HG02588 (cell line): ENCODE measurements at regions not wholly inside any gene's neighbourhood (a gene's known extent, or its start where the extent isn't known, plus 50 kb on each side); places are given as distances from the start of the nearest gene placed in this dataset.
"Not testable (repeated sequence)": the region's sequence is repeated elsewhere in the genome, so short reads cannot be mapped to it uniquely, and the experiment has no call there.

Experiments
- ATAC-seq: cut with Tn5 transposase; IDR thresholded peaks from one replicate; pipeline ENCODE4 v1.9.1; 2021; ENCODE audit warnings: mild to moderate bottlenecking, moderate library complexity; ENCODE audit not compliant: unreplicated experiment

GRCh38 chr1:73511038-73511437 lies 686.9 kb downstream of the LRRIQ3 start:
- no peak for ATAC-seq

DNA sequence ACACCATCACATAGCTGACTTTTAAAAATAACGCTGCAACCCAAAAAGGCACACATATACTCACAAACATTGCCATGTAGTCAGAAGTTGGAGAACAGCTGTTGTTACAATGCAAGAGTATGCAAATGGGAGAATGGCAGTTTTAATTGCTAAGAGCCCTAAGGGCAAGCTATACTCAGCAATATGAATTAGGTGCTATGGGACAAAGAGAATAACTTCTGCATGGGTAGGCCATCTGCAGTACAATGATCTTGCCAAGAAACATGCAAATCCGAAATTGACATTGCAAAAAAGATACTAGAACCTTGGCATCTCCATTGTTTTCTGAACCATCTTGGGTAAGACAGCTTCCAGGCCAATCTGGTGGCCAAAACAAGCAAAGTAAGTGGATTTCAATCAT lies 697.8 kb downstream of the LRRIQ3 start:
- no peak for ATAC-seq

GRCh38 chr1:73499671-73500070 lies 698.3 kb downstream of the LRRIQ3 start:
- ATAC-seq, result no peak

DNA sequence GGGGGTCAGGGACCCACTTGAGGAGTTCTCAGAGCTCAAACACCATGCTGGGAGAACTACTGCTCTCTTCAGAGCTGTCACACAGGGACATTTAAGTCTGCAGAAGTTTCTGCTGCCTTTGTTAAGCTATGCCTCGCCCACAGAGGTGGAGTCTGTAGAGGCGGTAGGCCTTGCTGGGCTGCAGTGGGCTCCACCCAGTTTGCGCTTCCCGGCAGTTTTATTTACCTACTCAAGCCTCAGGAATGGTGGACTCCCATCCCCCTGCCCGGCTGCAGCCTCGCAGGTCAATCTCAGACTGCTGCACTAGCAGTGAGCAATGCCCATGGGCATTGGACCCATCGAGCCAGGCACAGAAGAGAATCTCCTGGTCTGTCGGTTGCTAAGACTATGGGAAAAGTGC lies 706.4 kb downstream of the LRRIQ3 start:
- no peak for ATAC-seq

DNA sequence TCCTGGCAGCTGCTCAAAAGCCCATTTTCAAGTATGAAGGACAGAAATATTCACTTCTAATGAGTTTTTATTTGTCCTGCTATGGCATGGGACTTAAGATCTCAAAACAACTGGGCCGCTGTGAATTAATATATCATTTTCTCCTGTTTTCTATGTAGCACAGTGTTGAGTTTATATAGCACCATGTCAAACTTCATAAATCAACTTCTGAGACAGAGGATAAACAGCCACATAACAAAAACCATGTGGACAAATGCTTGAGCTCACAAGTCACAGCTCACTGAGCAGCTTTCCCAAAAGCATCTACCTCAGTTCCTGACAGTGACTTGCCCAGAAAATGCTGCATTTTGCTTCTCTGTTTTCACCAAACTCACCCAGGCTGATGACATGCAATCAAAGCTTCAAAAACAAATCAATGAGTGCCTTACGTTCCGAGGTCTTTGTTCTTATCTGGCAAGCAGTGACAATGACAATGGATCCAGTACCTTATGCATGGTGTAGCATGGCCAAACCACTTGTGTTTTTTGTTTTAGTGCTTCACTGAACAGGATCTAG lies 722.6 kb downstream of the LRRIQ3 start:
- ATAC-seq, result no peak

DNA sequence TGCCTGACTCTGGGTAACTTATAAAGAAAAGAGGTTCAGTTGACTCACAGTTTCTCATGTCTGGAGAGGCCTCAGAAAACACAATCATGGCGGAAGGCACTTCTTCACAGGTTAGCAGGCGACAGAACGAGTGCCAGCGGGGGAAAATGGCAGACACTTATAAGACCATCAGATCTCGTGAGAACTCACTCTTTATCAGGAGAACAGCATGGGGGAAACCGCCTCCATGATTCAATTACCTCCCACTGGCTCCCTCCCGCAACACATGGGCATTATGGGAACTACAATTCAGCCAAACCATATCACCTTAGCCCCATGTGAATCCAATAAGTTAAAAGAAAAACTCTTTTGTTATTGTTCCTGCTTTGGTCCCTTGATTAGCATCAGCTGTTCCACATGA lies 725.2 kb downstream of the LRRIQ3 start:
- ATAC-seq, result no peak

GRCh38 chr1:73467731-73468130 lies 730.2 kb downstream of the LRRIQ3 start:
- no peak for ATAC-seq

DNA sequence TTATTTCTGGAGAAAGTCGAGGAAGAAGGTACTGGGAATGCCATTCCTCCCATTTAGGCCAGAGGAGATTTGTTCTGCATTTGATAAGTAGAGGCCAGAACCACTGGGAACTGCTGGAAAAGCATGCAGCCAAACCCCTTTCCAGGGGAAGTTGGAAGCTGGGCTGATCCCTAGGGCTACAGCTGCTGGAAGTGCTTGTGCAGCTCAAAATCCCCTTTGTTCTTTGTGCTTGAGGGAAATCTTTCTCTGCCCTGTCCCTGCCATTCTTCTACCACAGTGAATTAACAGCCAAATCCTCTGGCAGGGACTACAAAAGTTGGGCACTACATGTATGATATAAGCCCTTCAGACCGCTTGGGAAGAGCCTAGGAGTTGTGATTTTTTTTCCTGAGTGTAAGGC lies 734.1 kb downstream of the LRRIQ3 start:
- no peak for ATAC-seq

GRCh38 chr1:73452522-73452921 lies 745.5 kb downstream of the LRRIQ3 start:
- ATAC-seq, result no peak

DNA sequence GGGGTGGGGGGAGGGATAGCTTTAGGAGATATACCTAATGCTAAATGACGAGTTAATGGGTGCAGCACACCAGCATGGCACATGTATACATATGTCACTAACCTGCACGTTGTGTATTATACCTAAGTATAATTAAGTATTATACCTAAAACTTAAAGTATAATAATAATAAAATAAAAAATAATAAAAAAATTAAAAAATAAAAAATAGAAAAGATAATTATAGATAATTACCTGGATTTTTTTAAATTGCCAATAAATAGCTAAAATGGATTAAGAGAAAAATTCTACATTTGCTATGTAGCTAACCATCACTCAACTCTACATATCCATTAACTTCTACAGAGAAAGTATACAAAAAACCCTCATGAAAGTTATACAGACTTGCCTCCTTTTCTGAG lies 747.3 kb downstream of the LRRIQ3 start:
- ATAC-seq, result not testable (repeated sequence)

GRCh38 chr1:73411479-73411878 lies 786.5 kb downstream of the LRRIQ3 start:
- no peak for ATAC-seq

GRCh38 chr1:73401666-73402065 lies 796.3 kb downstream of the LRRIQ3 start:
- ATAC-seq, result no peak

DNA sequence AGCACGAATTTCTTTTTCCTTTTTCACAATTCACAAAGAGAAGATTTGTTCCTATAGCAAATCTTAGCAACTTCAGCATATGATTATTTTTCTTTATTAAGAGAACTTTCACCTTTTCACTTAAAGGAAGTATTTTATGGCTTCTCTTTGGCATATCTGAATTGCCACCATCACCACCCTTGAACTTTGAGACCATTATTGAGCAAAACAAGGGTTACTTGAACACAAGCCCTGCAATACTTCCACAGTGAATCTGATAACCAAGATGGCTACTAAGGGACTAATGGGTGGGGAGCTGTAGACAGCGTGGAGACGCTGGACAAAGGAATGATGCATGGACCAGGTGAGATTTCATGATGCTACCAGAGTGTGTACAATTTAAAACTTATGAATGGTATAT lies 815.0 kb downstream of the LRRIQ3 start:
- no peak for ATAC-seq

- no peak for ATAC-seq
Measured at GRCh38 chr1:73366734-73367413, 831.1 kb downstream of the LRRIQ3 start.

DNA sequence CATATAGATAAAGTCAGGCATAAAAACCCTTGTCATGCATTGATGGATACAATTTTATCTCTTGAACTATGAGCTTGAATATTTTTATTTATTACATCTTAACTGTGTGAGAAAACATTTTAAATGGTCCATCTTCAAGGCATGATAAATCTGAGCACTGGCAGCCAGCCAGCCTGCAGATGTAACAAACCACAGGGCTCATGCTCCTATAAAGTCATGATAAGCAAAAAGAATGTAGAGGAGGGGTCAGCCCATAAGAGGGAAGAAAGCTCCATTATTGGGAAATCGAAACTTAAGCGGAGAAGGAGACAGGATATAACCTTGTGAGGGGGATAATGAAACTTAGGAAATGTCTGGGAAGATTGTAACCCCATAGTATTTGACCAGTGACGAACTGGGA lies 839.0 kb downstream of the LRRIQ3 start:
- no peak for ATAC-seq

GRCh38 chr1:73356485-73356884 lies 841.5 kb downstream of the LRRIQ3 start:
- ATAC-seq, result no peak

DNA sequence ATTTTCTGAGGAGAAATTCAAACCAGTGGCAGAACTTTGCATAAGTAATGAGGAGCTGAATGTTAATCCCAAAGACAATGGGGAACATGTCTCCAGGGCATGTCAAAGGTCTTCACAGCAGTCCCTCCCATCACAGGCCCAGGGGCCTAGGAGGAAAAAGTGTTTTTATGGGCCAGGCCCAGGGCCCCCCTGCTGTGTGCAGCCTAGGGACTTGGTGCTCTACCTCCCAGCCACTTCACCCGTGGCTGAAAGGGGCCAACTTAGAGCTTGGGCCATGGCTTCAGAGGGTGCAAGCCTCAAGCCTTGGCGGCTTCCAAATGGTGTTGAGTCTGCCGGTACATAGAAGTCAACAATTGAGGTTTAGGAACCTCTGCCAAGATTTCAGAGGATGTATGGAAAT lies 854.0 kb downstream of the LRRIQ3 start:
- no peak for ATAC-seq

- no peak for ATAC-seq
Measured at GRCh38 chr1:73333847-73334503, 864.0 kb downstream of the LRRIQ3 start.

DNA sequence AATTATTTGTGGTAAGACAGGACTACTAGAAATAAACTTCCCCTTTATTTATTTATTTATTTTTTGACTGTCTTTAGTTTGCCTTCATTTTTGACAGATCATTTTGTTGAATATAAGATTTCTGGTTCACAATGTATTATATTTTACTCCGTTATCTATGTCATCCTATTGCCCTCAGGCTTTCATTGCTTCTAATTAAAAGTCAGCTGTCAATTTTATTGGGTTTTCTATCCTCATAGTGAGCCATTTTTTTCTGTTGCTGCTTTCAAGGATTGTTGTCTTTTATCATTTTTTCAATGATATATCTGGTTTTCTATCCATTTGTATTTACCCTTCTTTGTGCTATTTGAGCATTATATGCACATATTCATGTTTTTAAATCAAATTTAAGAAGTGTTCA lies 866.2 kb downstream of the LRRIQ3 start:
- no peak for ATAC-seq

GRCh38 chr1:73327998-73328397 lies 870.0 kb downstream of the LRRIQ3 start:
- no peak for ATAC-seq

DNA sequence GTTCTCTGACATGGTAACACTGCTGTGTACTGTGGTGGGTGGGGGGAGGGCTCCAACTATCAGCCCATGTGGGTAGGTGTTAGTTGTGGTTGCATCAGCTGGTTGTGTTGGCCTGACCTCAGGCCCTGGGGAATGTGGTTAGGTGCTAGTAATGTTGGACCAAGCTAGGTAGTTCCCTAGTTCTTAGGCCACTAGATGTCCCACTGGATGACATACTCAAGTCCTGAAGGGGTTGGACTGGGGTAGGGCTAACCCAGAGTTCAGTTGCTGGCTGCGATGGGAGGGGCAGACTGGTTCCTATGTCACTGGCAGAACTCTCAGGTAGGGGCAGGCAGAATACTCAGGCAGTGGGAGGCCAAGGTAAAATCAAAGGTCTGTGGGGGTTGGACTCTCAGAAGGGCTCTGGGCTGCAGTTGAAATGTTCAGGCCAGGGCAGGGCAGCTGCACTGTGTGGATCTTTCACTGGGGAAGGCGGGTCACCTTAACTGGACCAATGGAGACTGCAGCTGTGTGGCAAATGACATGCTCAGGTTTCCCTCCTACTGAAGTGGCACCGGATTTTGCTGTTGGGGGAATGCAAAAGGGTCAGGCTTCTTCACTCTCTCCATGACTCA lies 870.7 kb downstream of the LRRIQ3 start:
- no peak for ATAC-seq

DNA sequence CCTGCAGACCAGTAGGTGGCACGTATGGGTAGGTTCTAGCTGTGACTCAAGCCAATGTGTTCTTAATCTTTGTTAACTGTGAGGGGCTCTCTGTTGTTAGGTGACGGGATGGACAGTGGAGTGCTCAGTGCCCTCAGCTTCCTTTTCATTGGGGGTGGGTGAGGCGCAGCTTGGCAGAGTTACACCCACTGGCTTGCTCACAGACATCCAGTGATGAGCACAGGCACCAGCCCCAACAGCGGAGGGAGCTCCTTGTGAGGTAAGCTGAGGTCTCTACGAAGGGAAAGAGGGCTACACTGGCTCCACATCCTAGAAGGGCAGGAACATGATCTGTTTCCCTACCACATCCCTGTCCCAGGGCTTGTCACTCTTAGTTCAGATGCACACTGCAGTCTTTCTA lies 871.3 kb downstream of the LRRIQ3 start:
- ATAC-seq, result no peak
